GM23338 (cell line): ENCODE measurements at regions not wholly inside any gene's neighbourhood (a gene's known extent, or its start where the extent isn't known, plus 50 kb on each side); places are given as distances from the start of the nearest gene placed in this dataset.

Experiments used
- ATAC-seq: fragments of 200-7000 bp; cut with Tn5 transposase; 3 replicates; pipeline ENCODE4 v1.9.1; 2020
- DNase-seq: peaks from one replicate; pipeline ENCODE4 v3.0.0-alpha.2; 2015; ENCODE audit warnings: low spot score
- H2AFZ ChIP-seq: fragments of 200-600 bp; sonication (generic); 2 replicates; pipeline ENCODE4 v1.8.0; 2016; ENCODE audit warnings: antibody characterized with exemption, mild to moderate bottlenecking, moderate library complexity
- H3F3A ChIP-seq: fragments of 200-600 bp; sonication (generic); replicated peaks from 2 replicates; pipeline ENCODE4 v1.8.0; 2017; ENCODE audit warnings: antibody characterized with exemption, mixed run types, low read depth
- H3K27ac ChIP-seq: fragments of 200-600 bp; sonication (generic); 2 replicates; pipeline ENCODE4 v1.6.1; 2016; ENCODE audit warnings: low read depth
- H3K27me3 ChIP-seq: fragments of 200-600 bp; sonication (generic); 2 replicates; pipeline ENCODE4 v1.8.0; 2016; ENCODE audit warnings: mild to moderate bottlenecking, mixed run types, moderate library complexity; ENCODE audit not compliant: insufficient read depth
- H3K36me3 ChIP-seq: fragments of 200-600 bp; sonication (generic); 2 replicates; pipeline ENCODE4 v1.8.0; 2016; ENCODE audit warnings: mild to moderate bottlenecking; ENCODE audit not compliant: insufficient read depth
- H3K4me1 ChIP-seq: fragments of 200-600 bp; sonication (generic); 2 replicates; pipeline ENCODE4 v1.8.0; 2016; ENCODE audit warnings: mild to moderate bottlenecking, moderate library complexity; ENCODE audit not compliant: insufficient read depth
- H3K4me2 ChIP-seq: fragments of 200-600 bp; sonication (generic); 2 replicates; pipeline ENCODE4 v1.7.1; 2017; ENCODE audit warnings: mixed run types
- H3K4me3 ChIP-seq: fragments of 200-600 bp; sonication (generic); 2 replicates; pipeline ENCODE4 v1.6.1; 2016; ENCODE audit warnings: mixed run types
- H3K79me2 ChIP-seq: fragments of 200-600 bp; sonication (generic); replicated peaks from 2 replicates; pipeline ENCODE4 v1.8.0; 2017; ENCODE audit warnings: mild to moderate bottlenecking; ENCODE audit not compliant: insufficient read depth
- H3K9me2 ChIP-seq: fragments of 200-600 bp; sonication (generic); 2 replicates; pipeline ENCODE4 v1.8.0; 2017; ENCODE audit not compliant: insufficient read depth
- H4K20me1 ChIP-seq: fragments of 200-600 bp; sonication (generic); replicated peaks from 2 replicates; pipeline ENCODE4 v1.8.0; 2017; ENCODE audit warnings: mild to moderate bottlenecking; ENCODE audit not compliant: insufficient read depth
- H3K27ac Mint-ChIP-seq: 2 replicates; pipeline ENCODE4 v1.8.0; 2020; ENCODE audit warnings: inconsistent platforms, mild to moderate bottlenecking, moderate library complexity, mixed read lengths
- H3K27me3 Mint-ChIP-seq: 3 replicates; pipeline ENCODE4 v1.8.0; 2022; ENCODE audit warnings: low read depth, mild to moderate bottlenecking, moderate library complexity, mixed read lengths, inconsistent platforms; ENCODE audit not compliant: insufficient read depth, poor library complexity
- H3K36me3 Mint-ChIP-seq: 3 replicates; pipeline ENCODE4 v1.8.0; 2021; ENCODE audit warnings: low read depth, mild to moderate bottlenecking, inconsistent platforms, moderate library complexity, mixed read lengths
- H3K4me1 Mint-ChIP-seq: 3 replicates; pipeline ENCODE4 v1.8.0; 2020; ENCODE audit warnings: mild to moderate bottlenecking, inconsistent platforms, mixed read lengths
- H3K4me3 Mint-ChIP-seq: 3 replicates; pipeline ENCODE4 v1.8.0; 2021; ENCODE audit warnings: moderate library complexity, mild to moderate bottlenecking, inconsistent platforms, mixed read lengths
- H3K9me3 Mint-ChIP-seq: 3 replicates; pipeline ENCODE4 v1.8.0; 2020; ENCODE audit warnings: moderate library complexity, mild to moderate bottlenecking, inconsistent platforms, mixed read lengths
- CREB1 ChIP-seq: fragments of 250-450 bp; sonication (Bioruptor Pico); IDR thresholded peaks from 2 replicates; pipeline ENCODE4 v1.5.0; 2020; ENCODE audit warnings: low read depth, mild to moderate bottlenecking, moderate library complexity
- ETS1 ChIP-seq: IDR thresholded peaks from 2 replicates; pipeline ENCODE4 v1.6.1; 2016; ENCODE audit warnings: antibody characterized with exemption
- EZH2phosphoT487 ChIP-seq: fragments of 200-600 bp; sonication (generic); IDR thresholded peaks from one replicate; pipeline ENCODE4 v1.8.1; 2018; ENCODE audit warnings: antibody characterized with exemption; ENCODE audit not compliant: unreplicated experiment
- POLR2AphosphoS5 ChIP-seq: IDR thresholded peaks from 2 replicates; pipeline ENCODE4 v1.6.1; 2016; ENCODE audit warnings: antibody characterized with exemption, low read depth
- STAT1 ChIP-seq: IDR thresholded peaks from one replicate; pipeline ENCODE4 v1.6.1; 2016; ENCODE audit warnings: antibody characterized with exemption; ENCODE audit not compliant: unreplicated experiment
- ZNF331 ChIP-seq: fragments of 250-450 bp; sonication (Bioruptor Pico); IDR thresholded peaks from 2 replicates; pipeline ENCODE4 v1.5.0; 2020; ENCODE audit warnings: low read depth, mild to moderate bottlenecking, moderate library complexity
- TF ChIP-seq, protein P1 (sequence below): fragments of 250-450 bp; sonication (Bioruptor Pico); IDR thresholded peaks from 2 replicates; pipeline ENCODE4 v1.5.0; 2020; ENCODE audit warnings: mild to moderate bottlenecking, moderate library complexity
- TF ChIP-seq, protein P2 (sequence below): IDR thresholded peaks from one replicate; pipeline ENCODE4 v1.6.1; 2018; ENCODE audit warnings: antibody characterized with exemption; ENCODE audit not compliant: unreplicated experiment

GRCh38 chr2:58788402-58788801 is 547.3 kb upstream of the FANCL start:
- no peaks in the 10 kb centered on the region for H4K20me1 ChIP-seq
- H3K79me2 ChIP-seq: no peaks in the 10 kb centered on the region
- no peak overlapping the region for H2AFZ ChIP-seq
- ATAC-seq (no peak), DNase-seq (no peak)
- no peaks in the 10 kb centered on the region for H3K36me3 ChIP-seq
- no peak overlapping the region for H3K4me3 Mint-ChIP-seq
- no peaks in the 10 kb centered on the region for H3F3A ChIP-seq
- peaks cover 2% of the 10 kb centered on the region for H3K27me3 Mint-ChIP-seq
- no peaks in the 10 kb centered on the region for H3K9me2 ChIP-seq
- H3K36me3 Mint-ChIP-seq: no peaks in the 10 kb centered on the region
- no peaks in the 10 kb centered on the region for H3K4me1 Mint-ChIP-seq
- no peaks in the 10 kb centered on the region for H3K27me3 ChIP-seq
- H3K4me3 ChIP-seq: no peak overlapping the region
- H3K27ac Mint-ChIP-seq: no peak overlapping the region
- TF ChIP-seq, protein P1, sequence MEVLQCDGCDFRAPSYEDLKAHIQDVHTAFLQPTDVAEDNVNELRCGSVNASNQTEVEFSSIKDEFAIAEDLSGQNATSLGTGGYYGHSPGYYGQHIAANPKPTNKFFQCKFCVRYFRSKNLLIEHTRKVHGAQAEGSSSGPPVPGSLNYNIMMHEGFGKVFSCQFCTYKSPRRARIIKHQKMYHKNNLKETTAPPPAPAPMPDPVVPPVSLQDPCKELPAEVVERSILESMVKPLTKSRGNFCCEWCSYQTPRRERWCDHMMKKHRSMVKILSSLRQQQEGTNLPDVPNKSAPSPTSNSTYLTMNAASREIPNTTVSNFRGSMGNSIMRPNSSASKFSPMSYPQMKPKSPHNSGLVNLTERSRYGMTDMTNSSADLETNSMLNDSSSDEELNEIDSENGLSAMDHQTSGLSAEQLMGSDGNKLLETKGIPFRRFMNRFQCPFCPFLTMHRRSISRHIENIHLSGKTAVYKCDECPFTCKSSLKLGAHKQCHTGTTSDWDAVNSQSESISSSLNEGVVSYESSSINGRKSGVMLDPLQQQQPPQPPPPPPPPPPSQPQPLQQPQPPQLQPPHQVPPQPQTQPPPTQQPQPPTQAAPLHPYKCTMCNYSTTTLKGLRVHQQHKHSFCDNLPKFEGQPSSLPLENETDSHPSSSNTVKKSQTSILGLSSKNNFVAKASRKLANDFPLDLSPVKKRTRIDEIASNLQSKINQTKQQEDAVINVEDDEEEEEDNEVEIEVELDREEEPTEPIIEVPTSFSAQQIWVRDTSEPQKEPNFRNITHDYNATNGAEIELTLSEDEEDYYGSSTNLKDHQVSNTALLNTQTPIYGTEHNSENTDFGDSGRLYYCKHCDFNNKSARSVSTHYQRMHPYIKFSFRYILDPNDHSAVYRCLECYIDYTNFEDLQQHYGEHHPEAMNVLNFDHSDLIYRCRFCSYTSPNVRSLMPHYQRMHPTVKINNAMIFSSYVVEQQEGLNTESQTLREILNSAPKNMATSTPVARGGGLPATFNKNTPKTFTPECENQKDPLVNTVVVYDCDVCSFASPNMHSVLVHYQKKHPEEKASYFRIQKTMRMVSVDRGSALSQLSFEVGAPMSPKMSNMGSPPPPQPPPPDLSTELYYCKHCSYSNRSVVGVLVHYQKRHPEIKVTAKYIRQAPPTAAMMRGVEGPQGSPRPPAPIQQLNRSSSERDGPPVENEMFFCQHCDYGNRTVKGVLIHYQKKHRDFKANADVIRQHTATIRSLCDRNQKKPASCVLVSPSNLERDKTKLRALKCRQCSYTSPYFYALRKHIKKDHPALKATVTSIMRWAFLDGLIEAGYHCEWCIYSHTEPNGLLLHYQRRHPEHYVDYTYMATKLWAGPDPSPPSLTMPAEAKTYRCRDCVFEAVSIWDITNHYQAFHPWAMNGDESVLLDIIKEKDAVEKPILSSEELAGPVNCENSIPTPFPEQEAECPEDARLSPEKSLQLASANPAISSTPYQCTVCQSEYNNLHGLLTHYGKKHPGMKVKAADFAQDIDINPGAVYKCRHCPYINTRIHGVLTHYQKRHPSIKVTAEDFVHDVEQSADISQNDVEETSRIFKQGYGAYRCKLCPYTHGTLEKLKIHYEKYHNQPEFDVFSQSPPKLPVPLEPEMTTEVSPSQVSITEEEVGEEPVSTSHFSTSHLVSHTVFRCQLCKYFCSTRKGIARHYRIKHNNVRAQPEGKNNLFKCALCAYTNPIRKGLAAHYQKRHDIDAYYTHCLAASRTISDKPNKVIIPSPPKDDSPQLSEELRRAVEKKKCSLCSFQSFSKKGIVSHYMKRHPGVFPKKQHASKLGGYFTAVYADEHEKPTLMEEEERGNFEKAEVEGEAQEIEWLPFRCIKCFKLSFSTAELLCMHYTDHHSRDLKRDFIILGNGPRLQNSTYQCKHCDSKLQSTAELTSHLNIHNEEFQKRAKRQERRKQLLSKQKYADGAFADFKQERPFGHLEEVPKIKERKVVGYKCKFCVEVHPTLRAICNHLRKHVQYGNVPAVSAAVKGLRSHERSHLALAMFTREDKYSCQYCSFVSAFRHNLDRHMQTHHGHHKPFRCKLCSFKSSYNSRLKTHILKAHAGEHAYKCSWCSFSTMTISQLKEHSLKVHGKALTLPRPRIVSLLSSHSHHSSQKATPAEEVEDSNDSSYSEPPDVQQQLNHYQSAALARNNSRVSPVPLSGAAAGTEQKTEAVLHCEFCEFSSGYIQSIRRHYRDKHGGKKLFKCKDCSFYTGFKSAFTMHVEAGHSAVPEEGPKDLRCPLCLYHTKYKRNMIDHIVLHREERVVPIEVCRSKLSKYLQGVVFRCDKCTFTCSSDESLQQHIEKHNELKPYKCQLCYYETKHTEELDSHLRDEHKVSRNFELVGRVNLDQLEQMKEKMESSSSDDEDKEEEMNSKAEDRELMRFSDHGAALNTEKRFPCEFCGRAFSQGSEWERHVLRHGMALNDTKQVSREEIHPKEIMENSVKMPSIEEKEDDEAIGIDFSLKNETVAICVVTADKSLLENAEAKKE: no peak
- TF ChIP-seq STAT1: no peak
- H3K9me3 Mint-ChIP-seq: no peaks in the 10 kb centered on the region
- no peaks in the 10 kb centered on the region for H3K4me1 ChIP-seq
- H3K27ac ChIP-seq: no peak overlapping the region
- no peak overlapping the region for H3K4me2 ChIP-seq

GRCh38 chr2:58770846-58771245 is 529.7 kb upstream of the FANCL start:
- Mint-ChIP-seq H3K9me3 (no peaks in the 10 kb centered on the region), H3K4me3 (no peak overlapping the region), H3K4me1 (peaks cover 19% of the 10 kb centered on the region), H3K36me3 (no peaks in the 10 kb centered on the region), H3K27ac (no peak overlapping the region; the same call in 1 of the 2 replicates), H3K27me3 (peaks cover 2% of the 10 kb centered on the region)
- H3K27me3 ChIP-seq: no peaks in the 10 kb centered on the region
- DNase-seq: no peak
- no peak for ATAC-seq
- H4K20me1 ChIP-seq: no peaks in the 10 kb centered on the region
- H3F3A ChIP-seq: no peaks in the 10 kb centered on the region
- H3K9me2 ChIP-seq: no peaks in the 10 kb centered on the region
- H3K79me2 ChIP-seq: no peaks in the 10 kb centered on the region
- H3K36me3 ChIP-seq: no peaks in the 10 kb centered on the region
- H2AFZ ChIP-seq: no peak overlapping the region
- no peak overlapping the region for H3K4me3 ChIP-seq
- no peak overlapping the region for H3K4me2 ChIP-seq
- H3K27ac ChIP-seq: no peak overlapping the region
- peaks cover 12% of the 10 kb centered on the region for H3K4me1 ChIP-seq
- TF ChIP-seq STAT1 (no peak), ETS1 (no peak), POLR2AphosphoS5 (no peak), CREB1 (CRISPR knock-in tag) (no peak), EZH2phosphoT487 (no peak), ZNF331 (CRISPR knock-in tag) (no peak)
- TF ChIP-seq, protein P2, sequence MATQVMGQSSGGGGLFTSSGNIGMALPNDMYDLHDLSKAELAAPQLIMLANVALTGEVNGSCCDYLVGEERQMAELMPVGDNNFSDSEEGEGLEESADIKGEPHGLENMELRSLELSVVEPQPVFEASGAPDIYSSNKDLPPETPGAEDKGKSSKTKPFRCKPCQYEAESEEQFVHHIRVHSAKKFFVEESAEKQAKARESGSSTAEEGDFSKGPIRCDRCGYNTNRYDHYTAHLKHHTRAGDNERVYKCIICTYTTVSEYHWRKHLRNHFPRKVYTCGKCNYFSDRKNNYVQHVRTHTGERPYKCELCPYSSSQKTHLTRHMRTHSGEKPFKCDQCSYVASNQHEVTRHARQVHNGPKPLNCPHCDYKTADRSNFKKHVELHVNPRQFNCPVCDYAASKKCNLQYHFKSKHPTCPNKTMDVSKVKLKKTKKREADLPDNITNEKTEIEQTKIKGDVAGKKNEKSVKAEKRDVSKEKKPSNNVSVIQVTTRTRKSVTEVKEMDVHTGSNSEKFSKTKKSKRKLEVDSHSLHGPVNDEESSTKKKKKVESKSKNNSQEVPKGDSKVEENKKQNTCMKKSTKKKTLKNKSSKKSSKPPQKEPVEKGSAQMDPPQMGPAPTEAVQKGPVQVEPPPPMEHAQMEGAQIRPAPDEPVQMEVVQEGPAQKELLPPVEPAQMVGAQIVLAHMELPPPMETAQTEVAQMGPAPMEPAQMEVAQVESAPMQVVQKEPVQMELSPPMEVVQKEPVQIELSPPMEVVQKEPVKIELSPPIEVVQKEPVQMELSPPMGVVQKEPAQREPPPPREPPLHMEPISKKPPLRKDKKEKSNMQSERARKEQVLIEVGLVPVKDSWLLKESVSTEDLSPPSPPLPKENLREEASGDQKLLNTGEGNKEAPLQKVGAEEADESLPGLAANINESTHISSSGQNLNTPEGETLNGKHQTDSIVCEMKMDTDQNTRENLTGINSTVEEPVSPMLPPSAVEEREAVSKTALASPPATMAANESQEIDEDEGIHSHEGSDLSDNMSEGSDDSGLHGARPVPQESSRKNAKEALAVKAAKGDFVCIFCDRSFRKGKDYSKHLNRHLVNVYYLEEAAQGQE: no peak
